GM12865 (cell line): ENCODE measurements at regions not wholly inside any gene's neighbourhood (a gene's known extent, or its start where the extent isn't known, plus 50 kb on each side); places are given as distances from the start of the nearest gene placed in this dataset.

ENCODE experiments used
- DNase-seq: peaks from one replicate; pipeline ENCODE4 v3.0.0; 2010; ENCODE audit warnings: low read depth
- H3K4me3 ChIP-seq: 2 replicates; pipeline ENCODE4 v1.5.1; 2011; ENCODE audit warnings: mild to moderate bottlenecking, low read depth, low read length, control low read depth
- TF ChIP-seq, protein P1 (sequence below): IDR thresholded peaks from 2 replicates; pipeline ENCODE4 v1.5.1; 2011; ENCODE audit warnings: low read length, control low read depth, low read depth, inconsistent platforms; ENCODE audit not compliant: insufficient read depth; ENCODE audit errors: missing control alignments

DNA sequence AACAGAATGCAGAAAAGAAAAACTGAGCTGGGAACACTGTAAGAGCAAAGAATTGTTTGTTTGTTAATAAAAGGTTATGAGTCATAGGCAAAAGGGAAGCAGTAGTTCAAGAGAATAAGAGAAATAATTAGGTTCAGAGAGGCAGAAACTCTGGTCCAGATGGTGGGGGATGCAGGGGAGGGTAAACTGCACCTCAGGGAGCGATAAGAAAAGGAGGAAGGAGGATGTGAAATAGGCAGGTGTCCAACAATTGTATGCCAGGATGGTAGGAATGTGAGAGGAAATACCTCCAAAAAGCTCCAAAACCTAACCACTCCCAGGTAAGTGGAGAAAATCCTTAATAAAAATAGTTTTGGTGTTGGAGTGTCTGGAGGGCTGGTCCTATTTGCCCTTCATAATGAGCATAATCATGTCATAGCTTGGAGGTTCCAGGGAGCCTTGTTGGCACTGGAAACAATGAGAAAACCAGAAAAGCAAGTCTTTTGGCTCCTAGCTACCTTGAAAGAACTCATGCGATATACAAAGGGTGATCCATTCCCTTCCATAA, 405.4 kb upstream of the TBL1XR1 start:
- no peak for DNase-seq
- H3K4me3 ChIP-seq, result no peak overlapping the region
- TF ChIP-seq, protein P1, sequence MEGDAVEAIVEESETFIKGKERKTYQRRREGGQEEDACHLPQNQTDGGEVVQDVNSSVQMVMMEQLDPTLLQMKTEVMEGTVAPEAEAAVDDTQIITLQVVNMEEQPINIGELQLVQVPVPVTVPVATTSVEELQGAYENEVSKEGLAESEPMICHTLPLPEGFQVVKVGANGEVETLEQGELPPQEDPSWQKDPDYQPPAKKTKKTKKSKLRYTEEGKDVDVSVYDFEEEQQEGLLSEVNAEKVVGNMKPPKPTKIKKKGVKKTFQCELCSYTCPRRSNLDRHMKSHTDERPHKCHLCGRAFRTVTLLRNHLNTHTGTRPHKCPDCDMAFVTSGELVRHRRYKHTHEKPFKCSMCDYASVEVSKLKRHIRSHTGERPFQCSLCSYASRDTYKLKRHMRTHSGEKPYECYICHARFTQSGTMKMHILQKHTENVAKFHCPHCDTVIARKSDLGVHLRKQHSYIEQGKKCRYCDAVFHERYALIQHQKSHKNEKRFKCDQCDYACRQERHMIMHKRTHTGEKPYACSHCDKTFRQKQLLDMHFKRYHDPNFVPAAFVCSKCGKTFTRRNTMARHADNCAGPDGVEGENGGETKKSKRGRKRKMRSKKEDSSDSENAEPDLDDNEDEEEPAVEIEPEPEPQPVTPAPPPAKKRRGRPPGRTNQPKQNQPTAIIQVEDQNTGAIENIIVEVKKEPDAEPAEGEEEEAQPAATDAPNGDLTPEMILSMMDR, result no peak

DNA sequence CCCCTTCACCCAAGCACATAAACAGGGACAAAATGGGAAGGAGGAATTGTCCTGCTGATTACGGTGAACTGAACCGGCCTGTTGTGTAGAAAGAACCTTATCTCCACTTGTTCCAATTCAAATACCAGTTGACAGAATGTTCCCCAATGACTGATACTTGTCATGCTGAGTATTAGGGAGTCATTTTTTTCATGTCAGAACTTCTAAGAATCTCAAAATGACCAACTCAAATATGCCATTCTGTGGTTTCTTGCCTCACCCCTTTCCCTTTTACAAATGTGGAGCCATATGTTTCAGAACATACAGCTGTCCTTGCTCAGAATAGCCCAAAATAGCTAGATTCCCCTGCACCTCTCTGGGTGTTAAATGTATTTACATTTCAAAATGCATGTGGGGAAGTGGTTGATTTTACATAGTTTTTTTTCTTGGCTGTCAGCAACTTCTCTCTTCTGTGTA, 405.9 kb upstream of the TBL1XR1 start:
- DNase-seq, result peak; percentile 49
- TF ChIP-seq, protein P1, result no peak
- H3K4me3 ChIP-seq, result no peak overlapping the region

DNA sequence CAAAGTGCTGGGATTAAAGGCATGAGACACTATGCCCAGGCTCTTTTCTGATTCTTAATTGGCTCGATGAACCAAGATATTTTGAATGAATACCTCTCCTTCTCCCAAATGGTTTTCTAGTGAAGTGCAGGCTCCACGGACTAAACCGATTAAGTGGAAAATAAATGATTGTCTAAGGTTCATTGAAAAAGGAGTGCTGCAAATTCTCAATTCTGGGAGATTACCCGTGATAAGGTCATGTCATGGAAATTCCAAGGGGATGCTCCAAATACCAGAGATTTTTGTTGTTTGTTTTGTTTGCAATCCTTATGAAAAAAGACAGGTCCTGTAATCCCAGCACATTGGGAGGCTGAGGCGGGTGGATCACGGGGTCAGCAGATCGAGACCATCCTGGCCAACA, 406.9 kb upstream of the TBL1XR1 start:
- DNase-seq, result no peak
- TF ChIP-seq, protein P1, result no peak
- H3K4me3 ChIP-seq, result no peak overlapping the region

DNA sequence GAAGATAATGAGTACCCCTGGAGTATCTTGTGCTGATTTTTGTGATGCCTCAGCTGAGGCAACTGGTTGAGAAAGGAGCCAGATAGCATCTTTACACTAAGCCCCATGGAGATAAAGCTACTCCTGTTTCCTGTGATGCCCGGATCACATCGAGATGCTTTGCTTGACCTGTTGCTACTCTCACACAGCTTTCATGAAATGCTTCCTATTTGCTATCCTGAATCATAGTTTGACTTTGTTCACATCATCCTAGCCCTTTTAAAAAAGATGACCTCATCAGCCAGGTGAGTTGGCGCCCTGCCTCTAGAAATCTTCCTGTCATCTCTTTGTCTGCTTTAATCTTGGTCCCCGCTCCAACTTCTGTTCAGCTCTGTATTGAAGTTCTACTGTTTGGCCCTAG, 409.6 kb upstream of the TBL1XR1 start:
- no peak for DNase-seq
- H3K4me3 ChIP-seq, result no peak overlapping the region
- TF ChIP-seq, protein P1, result no peak

DNA sequence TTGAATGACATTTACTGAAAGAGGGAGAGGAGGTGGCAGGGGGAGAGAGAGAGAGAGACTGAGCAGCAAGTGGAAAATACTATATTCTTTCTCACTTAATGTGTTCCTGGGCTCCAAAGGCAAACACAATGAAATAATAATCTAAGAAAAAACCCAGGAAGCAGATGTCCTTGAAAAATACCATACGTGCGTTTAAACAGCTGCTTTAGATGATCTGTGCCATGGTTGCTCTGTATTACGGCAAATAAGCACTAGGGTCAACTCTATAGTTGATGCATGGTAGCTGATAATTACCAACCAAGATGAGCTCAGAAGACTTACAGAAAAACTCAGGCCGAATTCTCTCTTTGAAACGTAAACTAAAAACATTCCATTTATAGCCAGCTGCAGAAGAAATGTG, 410.3 kb upstream of the TBL1XR1 start:
- TF ChIP-seq, protein P1, result no peak
- no peak overlapping the region for H3K4me3 ChIP-seq
- no peak for DNase-seq

DNA sequence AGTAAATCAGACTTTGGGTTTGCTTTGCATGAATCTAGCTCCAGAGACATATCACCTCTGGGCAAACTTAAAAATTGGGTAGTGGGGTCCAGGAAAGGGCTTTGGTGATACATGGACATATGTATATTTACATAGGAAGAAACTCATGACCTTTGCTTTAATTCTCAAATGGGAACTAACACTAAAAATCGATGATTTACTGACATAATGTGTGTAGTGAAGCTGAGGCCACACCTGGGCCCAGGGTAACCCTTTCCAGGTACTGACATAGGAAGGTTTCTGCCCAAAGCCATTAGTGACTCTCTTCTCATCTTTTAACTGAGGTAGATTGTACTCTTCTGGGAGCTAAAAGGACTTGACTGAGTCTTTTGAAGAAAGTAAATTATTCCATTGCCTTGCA, 411.2 kb upstream of the TBL1XR1 start:
- DNase-seq, result no peak
- no peak overlapping the region for H3K4me3 ChIP-seq
- TF ChIP-seq, protein P1, result no peak

DNA sequence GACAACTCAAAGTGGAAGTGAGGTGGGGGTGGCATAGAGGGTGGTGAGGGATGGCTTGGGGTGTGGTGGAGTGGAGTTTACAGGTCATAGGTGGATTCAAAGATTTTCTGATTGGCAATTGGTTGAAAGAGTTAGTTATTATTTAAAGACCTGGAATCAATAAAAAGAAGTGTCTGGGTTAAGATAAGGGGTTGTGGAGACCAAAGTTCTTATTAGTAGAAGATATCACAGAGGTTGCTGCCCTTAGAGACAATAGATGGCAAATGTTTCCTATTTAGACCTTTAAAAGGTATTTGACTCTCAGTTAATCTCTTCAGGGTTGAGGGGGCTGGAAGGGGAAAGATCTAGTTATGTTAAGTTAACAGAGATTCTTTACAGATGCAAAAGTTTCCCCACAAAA, 412.3 kb upstream of the TBL1XR1 start:
- no peak for DNase-seq
- no peak overlapping the region for H3K4me3 ChIP-seq
- TF ChIP-seq, protein P1, result no peak
